ENCODE measurements at regions not wholly inside any gene's neighbourhood (a gene's known extent, or its start where the extent isn't known, plus 50 kb on each side); places are given as distances from the start of the nearest gene placed in this dataset.

GRCh38 chr2:52697690-52698089 lies 1069.9 kb upstream of the CHAC2 start:
- no peak for TF ChIP-seq CTCF (IDR thresholded peaks at IDR 0.05; ENCODE audit: poor library complexity)
- no peak for TF ChIP-seq EZH2 (IDR thresholded peaks at IDR 0.05; ENCODE audit: borderline replicate concordance)
- no peak for TF ChIP-seq EZH2phosphoT487 (IDR thresholded peaks at IDR 0.05; ENCODE audit: low read depth, severe bottlenecking, unreplicated experiment)
